ENCODE measurements at regions not wholly inside any gene's neighbourhood (a gene's known extent, or its start where the extent isn't known, plus 50 kb on each side); places are given as distances from the start of the nearest gene placed in this dataset.
"Not testable (repeated sequence)": the region's sequence is repeated elsewhere in the genome, so short reads cannot be mapped to it uniquely, and the experiment has no call there.

- Histone ChIP-seq H3K4me1 (ENCODE audit: insufficient read depth) (no peaks in the 10 kb centered on the region), H3K4me3 (ENCODE audit: low read depth, low read length) (no peak overlapping the region), H3K36me3 (ENCODE audit: insufficient read depth) (no peaks in the 10 kb centered on the region), H3K27ac (ENCODE audit: low read depth) (no peak overlapping the region)
- no peak for DNase-seq (ENCODE audit: extremely low spot score)
- WGBS = 76% methylated on average over 7 of the region's 7 CpGs
Measured at GRCh38 chr13:65133094-65133493, 2097.0 kb downstream of the PCDH9 start.

- 49% methylated on average over 1 of the region's 1 CpG for WGBS
- H3K36me3 ChIP-seq (ENCODE audit: insufficient read depth) = no peaks in the 10 kb centered on the region
- no peak overlapping the region for H3K27ac ChIP-seq (ENCODE audit: low read depth)
- no peak for DNase-seq (ENCODE audit: extremely low spot score)
- no peaks in the 10 kb centered on the region for H3K4me1 ChIP-seq (ENCODE audit: insufficient read depth)
- no peak overlapping the region for H3K4me3 ChIP-seq (ENCODE audit: low read depth, low read length)
Measured at GRCh38 chr13:65125236-65125635, 2104.9 kb downstream of the PCDH9 start.

GRCh38 chr13:65112531-65112941 is 2117.6 kb downstream of the PCDH9 start:
- no peak overlapping the region for H3K4me3 ChIP-seq (ENCODE audit: low read depth, low read length)
- DNase-seq (ENCODE audit: extremely low spot score) = no peak
- H3K27ac ChIP-seq (ENCODE audit: low read depth) = no peak overlapping the region
- H3K36me3 ChIP-seq (ENCODE audit: insufficient read depth) = no peaks in the 10 kb centered on the region
- no peaks in the 10 kb centered on the region for H3K4me1 ChIP-seq (ENCODE audit: insufficient read depth)
- WGBS = 76% methylated on average over 3 of the region's 3 CpGs

GRCh38 chr13:65112123-65112522 is 2118.0 kb downstream of the PCDH9 start:
- no peaks in the 10 kb centered on the region for H3K4me1 ChIP-seq (ENCODE audit: insufficient read depth)
- no peak overlapping the region for H3K4me3 ChIP-seq (ENCODE audit: low read depth, low read length)
- no peak overlapping the region for H3K27ac ChIP-seq (ENCODE audit: low read depth)
- DNase-seq (ENCODE audit: extremely low spot score) = no peak
- WGBS = 81% methylated on average over 1 of the region's 1 CpG
- no peaks in the 10 kb centered on the region for H3K36me3 ChIP-seq (ENCODE audit: insufficient read depth)

- H3K36me3 ChIP-seq (ENCODE audit: insufficient read depth) = no peaks in the 10 kb centered on the region
- no peak for DNase-seq (ENCODE audit: extremely low spot score)
- WGBS = 63% methylated on average over 1 of the region's 1 CpG
Measured at GRCh38 chr13:65111223-65111622, 2118.9 kb downstream of the PCDH9 start.

GRCh38 chr13:65104436-65104835 is 2125.7 kb downstream of the PCDH9 start:
- H3K36me3 ChIP-seq (ENCODE audit: insufficient read depth); DNase-seq (ENCODE audit: extremely low spot score); H3K4me3 ChIP-seq (ENCODE audit: low read depth, low read length); H3K27ac ChIP-seq (ENCODE audit: low read depth); H3K4me1 ChIP-seq (ENCODE audit: insufficient read depth): not testable (repeated sequence)
- 82% methylated on average over 3 of the region's 3 CpGs for WGBS

More at GRCh38 chr13:65111223-65111622, 2118.9 kb downstream of the PCDH9 start:
- H3K27ac ChIP-seq (ENCODE audit: low read depth) = no peak overlapping the region
- no peaks in the 10 kb centered on the region for H3K4me1 ChIP-seq (ENCODE audit: insufficient read depth)
- no peak overlapping the region for H3K4me3 ChIP-seq (ENCODE audit: low read depth, low read length)

GRCh38 chr13:65103351-65103750 is 2126.8 kb downstream of the PCDH9 start:
- Histone ChIP-seq H3K36me3 (ENCODE audit: insufficient read depth) (no peaks in the 10 kb centered on the region), H3K27ac (ENCODE audit: low read depth) (no peak overlapping the region), H3K4me3 (ENCODE audit: low read depth, low read length) (no peak overlapping the region), H3K4me1 (ENCODE audit: insufficient read depth) (no peaks in the 10 kb centered on the region)
- 93% methylated on average over 1 of the region's 1 CpG for WGBS
- DNase-seq (ENCODE audit: extremely low spot score) = no peak

- no peaks in the 10 kb centered on the region for H3K4me1 ChIP-seq (ENCODE audit: insufficient read depth)
- 52% methylated on average over 9 of the region's 9 CpGs for WGBS
- H3K4me3 ChIP-seq (ENCODE audit: low read depth, low read length) = no peak overlapping the region
- H3K36me3 ChIP-seq (ENCODE audit: insufficient read depth) = no peaks in the 10 kb centered on the region
- DNase-seq (ENCODE audit: extremely low spot score) = no peak
- no peak overlapping the region for H3K27ac ChIP-seq (ENCODE audit: low read depth)
Measured at GRCh38 chr13:65095161-65096082, 2134.7 kb downstream of the PCDH9 start.

GRCh38 chr13:65093357-65093756 is 2136.8 kb downstream of the PCDH9 start:
- Histone ChIP-seq H3K4me3 (ENCODE audit: low read depth, low read length) (no peak overlapping the region), H3K36me3 (ENCODE audit: insufficient read depth) (no peaks in the 10 kb centered on the region), H3K4me1 (ENCODE audit: insufficient read depth) (no peaks in the 10 kb centered on the region), H3K27ac (ENCODE audit: low read depth) (no peak overlapping the region)
- 65% methylated on average over 3 of the region's 3 CpGs for WGBS
- DNase-seq (ENCODE audit: extremely low spot score) = no peak

GRCh38 chr13:65091031-65091430 is 2139.1 kb downstream of the PCDH9 start:
- no peak overlapping the region for H3K4me3 ChIP-seq (ENCODE audit: low read depth, low read length)
- H3K36me3 ChIP-seq (ENCODE audit: insufficient read depth) = no peaks in the 10 kb centered on the region
- WGBS = 77% methylated on average over 2 of the region's 2 CpGs
- DNase-seq (ENCODE audit: extremely low spot score) = no peak
- H3K4me1 ChIP-seq (ENCODE audit: insufficient read depth) = no peaks in the 10 kb centered on the region
- no peak overlapping the region for H3K27ac ChIP-seq (ENCODE audit: low read depth)

GRCh38 chr13:65090186-65090585 is 2139.9 kb downstream of the PCDH9 start:
- H3K4me1 ChIP-seq (ENCODE audit: insufficient read depth) = no peaks in the 10 kb centered on the region
- no peaks in the 10 kb centered on the region for H3K36me3 ChIP-seq (ENCODE audit: insufficient read depth)
- no peak overlapping the region for H3K4me3 ChIP-seq (ENCODE audit: low read depth, low read length)
- DNase-seq (ENCODE audit: extremely low spot score) = no peak
- H3K27ac ChIP-seq (ENCODE audit: low read depth) = no peak overlapping the region

GRCh38 chr13:65088906-65089305 is 2141.2 kb downstream of the PCDH9 start:
- H3K27ac ChIP-seq (ENCODE audit: low read depth) = no peak overlapping the region
- H3K4me3 ChIP-seq (ENCODE audit: low read depth, low read length) = no peak overlapping the region

GRCh38 chr13:65085977-65086376 is 2144.2 kb downstream of the PCDH9 start:
- 91% methylated on average over 6 of the region's 6 CpGs for WGBS
- no peak overlapping the region for H3K4me3 ChIP-seq (ENCODE audit: low read depth, low read length)
- H3K4me1 ChIP-seq (ENCODE audit: insufficient read depth) = no peaks in the 10 kb centered on the region
- DNase-seq (ENCODE audit: extremely low spot score) = no peak
- no peak overlapping the region for H3K27ac ChIP-seq (ENCODE audit: low read depth)
- H3K36me3 ChIP-seq (ENCODE audit: insufficient read depth) = no peaks in the 10 kb centered on the region

More at GRCh38 chr13:65088906-65089305, 2141.2 kb downstream of the PCDH9 start:
- Histone ChIP-seq H3K4me1 (ENCODE audit: insufficient read depth) (no peaks in the 10 kb centered on the region), H3K36me3 (ENCODE audit: insufficient read depth) (no peaks in the 10 kb centered on the region)
- no peak for DNase-seq (ENCODE audit: extremely low spot score)

GRCh38 chr13:65074248-65074647 is 2155.9 kb downstream of the PCDH9 start:
- H3K27ac ChIP-seq (ENCODE audit: low read depth) = no peak overlapping the region
- H3K4me3 ChIP-seq (ENCODE audit: low read depth, low read length) = no peak overlapping the region
- no peaks in the 10 kb centered on the region for H3K4me1 ChIP-seq (ENCODE audit: insufficient read depth)
- no peak for DNase-seq (ENCODE audit: extremely low spot score)
- WGBS = 71% methylated on average over 5 of the region's 5 CpGs
- H3K36me3 ChIP-seq (ENCODE audit: insufficient read depth) = no peaks in the 10 kb centered on the region
